ENCODE measurements at regions not wholly inside any gene's neighbourhood (a gene's known extent, or its start where the extent isn't known, plus 50 kb on each side); places are given as distances from the start of the nearest gene placed in this dataset.

GRCh38 chr7:108809356-108809755, 239.7 kb downstream of the DNAJB9 start:
- H3K4me3 ChIP-seq: no peak overlapping the region
- no peaks in the 10 kb centered on the region for H3K4me1 ChIP-seq
- WGBS, 2 donors: 65 to 77% methylated on average over 2 of the region's 2 CpGs

DNA sequence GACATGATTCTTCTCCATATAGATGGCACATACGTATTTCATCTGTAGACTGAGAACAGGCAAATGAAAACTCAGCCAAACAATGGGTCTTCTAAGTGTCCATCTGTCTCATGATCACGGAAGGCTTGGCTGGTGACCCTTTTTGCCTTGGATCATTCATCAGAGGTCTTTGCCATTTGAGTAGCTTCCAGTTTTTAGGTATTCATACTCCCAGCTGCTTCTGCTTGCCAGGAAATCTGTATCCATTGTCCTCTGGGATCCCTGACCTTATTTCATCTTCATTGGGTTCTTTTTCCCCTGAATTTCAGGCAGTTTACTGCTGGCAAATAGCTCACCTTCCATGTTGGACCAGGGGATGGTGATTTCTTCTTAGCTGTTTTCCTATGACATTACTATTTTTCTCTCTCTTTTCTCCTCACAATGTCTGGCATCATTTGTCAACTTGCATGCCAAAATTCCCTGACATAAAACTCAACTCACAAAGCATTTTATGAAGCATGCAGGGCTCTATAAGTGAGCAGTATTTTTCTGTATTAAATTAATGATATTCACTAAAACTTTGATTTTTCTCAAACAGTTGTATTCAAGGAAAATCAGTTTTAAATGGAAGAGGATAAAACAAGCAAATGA, 241.2 kb downstream of the DNAJB9 start:
- Histone ChIP-seq H3K36me3 (no peaks in the 10 kb centered on the region), H3K27me3 (no peaks in the 10 kb centered on the region), H3K9me3 (no peaks in the 10 kb centered on the region), H3K27ac (no peak overlapping the region), H3K4me3 (no peak overlapping the region), H3K4me1 (no peaks in the 10 kb centered on the region)
- no peak for TF ChIP-seq EP300 (IDR thresholded peaks at IDR 0.05)
- 50 to 65% methylated on average over 2 of the region's 2 CpGs for WGBS, 2 donors
- DNase-seq (ENCODE audit: low spot score in 2 of 2): no peak

More at GRCh38 chr7:108809356-108809755, 239.7 kb downstream of the DNAJB9 start:
- Histone ChIP-seq H3K9me3 (no peaks in the 10 kb centered on the region), H3K27ac (no peak overlapping the region), H3K27me3 (no peaks in the 10 kb centered on the region), H3K36me3 (no peaks in the 10 kb centered on the region)
- TF ChIP-seq CTCF (IDR thresholded peaks at IDR 0.05) (no peak), EP300 (IDR thresholded peaks at IDR 0.05) (no peak), POLR2A (IDR thresholded peaks at IDR 0.05) (no peak)
- DNase-seq (ENCODE audit: low spot score in 2 of 2): no peak

- Histone ChIP-seq H3K9me3 (no peaks in the 10 kb centered on the region), H3K4me1 (no peaks in the 10 kb centered on the region), H3K27me3 (no peaks in the 10 kb centered on the region), H3K27ac (no peak overlapping the region), H3K36me3 (no peaks in the 10 kb centered on the region), H3K4me3 (no peak overlapping the region)
- DNase-seq (ENCODE audit: low spot score in 2 of 2): no peak
- WGBS, 2 donors: 78 to 83% methylated on average over 3 of the region's 3 CpGs
- TF ChIP-seq EP300 (IDR thresholded peaks at IDR 0.05) (no peak), CTCF (IDR thresholded peaks at IDR 0.05) (no peak), POLR2A (IDR thresholded peaks at IDR 0.05) (no peak)
Measured at GRCh38 chr7:108813251-108814014, 243.8 kb downstream of the DNAJB9 start.

DNA sequence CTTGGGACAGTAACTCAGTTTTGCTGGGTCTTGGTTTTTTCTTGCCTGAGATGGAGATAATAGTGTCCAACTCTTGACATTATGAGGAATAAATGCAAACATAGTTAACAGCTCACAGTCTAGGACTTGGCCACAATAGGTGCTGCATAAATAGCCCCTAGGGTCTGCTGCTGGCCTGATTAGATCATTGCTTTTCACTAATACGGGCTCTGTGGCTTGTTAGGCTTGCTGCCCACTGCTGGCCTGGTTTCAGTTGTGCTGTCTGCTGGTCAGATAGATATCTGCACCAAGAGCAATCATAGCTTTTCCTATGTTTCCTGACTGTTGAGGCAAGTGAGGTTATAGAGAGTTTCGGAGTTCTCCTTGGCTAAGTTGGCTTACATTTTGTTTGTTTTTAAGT, 246.1 kb downstream of the DNAJB9 start:
- DNase-seq (ENCODE audit: low spot score in 2 of 2): no peak
- no peaks in the 10 kb centered on the region for H3K4me1 ChIP-seq
- no peak overlapping the region for H3K4me3 ChIP-seq
- no peaks in the 10 kb centered on the region for H3K9me3 ChIP-seq
- TF ChIP-seq EP300 (IDR thresholded peaks at IDR 0.05): no peak
- H3K27me3 ChIP-seq: no peaks in the 10 kb centered on the region
- no peaks in the 10 kb centered on the region for H3K36me3 ChIP-seq
- WGBS, 2 donors: 62 to 65% methylated on average over 2 of the region's 2 CpGs
- H3K27ac ChIP-seq: no peak overlapping the region

DNA sequence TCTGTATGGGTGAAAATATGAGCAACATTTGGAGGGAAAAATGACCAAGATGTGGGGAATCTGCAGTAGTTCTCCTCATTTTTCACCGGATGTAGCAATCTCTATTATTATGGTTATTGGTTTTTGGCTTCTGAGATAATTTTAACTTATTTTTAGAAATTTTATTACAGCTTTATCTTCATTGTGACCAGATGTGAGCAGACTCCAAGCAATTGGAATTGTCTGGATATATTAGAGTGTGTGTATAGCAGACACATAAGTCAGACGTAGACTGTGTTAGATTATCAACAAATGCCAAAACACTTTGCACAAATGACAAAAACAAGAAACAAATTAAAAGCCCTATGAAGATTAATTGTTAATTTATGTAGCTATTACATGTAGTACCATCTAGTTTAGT, 249.1 kb downstream of the DNAJB9 start:
- H3K4me3 ChIP-seq: no peak overlapping the region
- no peak for TF ChIP-seq EP300 (IDR thresholded peaks at IDR 0.05)
- TF ChIP-seq POLR2A (IDR thresholded peaks at IDR 0.05): no peak
- TF ChIP-seq CTCF (IDR thresholded peaks at IDR 0.05): no peak
- H3K36me3 ChIP-seq: no peaks in the 10 kb centered on the region
- H3K27ac ChIP-seq: no peak overlapping the region
- no peaks in the 10 kb centered on the region for H3K4me1 ChIP-seq
- no peak for DNase-seq (ENCODE audit: low spot score in 2 of 2)
- WGBS, 2 donors: 67 to 77% methylated on average over 2 of the region's 2 CpGs
- no peaks in the 10 kb centered on the region for H3K27me3 ChIP-seq
- no peaks in the 10 kb centered on the region for H3K9me3 ChIP-seq

DNA sequence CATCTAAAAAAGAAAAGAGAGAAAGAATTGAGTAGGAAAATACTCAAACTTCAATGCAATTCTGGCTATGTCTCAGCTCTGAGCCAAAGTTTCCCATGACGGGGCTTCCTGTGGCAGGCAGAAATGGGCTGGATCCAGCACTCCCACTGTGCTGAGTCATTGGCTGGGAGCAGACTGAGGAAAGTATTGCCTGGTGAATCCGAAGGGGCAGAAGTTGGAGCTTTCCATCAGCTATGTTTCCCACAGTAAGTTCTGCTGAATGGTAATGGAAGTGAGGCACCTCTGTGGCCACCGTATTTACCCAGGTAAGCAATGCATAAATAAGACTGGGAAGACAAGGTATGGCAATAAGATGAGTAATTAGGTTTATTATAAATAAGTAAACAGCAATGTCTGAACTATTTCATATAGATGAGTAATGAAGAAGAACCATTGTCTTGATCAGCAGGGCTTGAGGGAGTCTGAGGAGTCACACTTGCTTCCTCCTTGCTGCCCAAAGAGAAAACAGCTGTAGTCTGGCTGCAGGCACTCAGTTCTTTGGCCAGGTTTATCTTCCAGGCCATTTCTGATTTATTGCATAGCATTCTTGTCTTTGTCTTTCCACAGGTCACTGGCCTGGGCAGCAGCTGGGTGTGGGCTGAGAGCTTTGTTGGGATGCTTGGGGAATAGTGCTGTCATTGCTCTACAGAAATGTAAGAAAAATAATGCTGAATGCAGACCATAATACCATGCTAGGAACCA, 255.3 kb downstream of the DNAJB9 start:
- H3K36me3 ChIP-seq: no peaks in the 10 kb centered on the region
- H3K27ac ChIP-seq: no peak overlapping the region
- TF ChIP-seq CTCF (IDR thresholded peaks at IDR 0.05): no peak
- no peak for TF ChIP-seq POLR2A (IDR thresholded peaks at IDR 0.05)
- TF ChIP-seq EP300 (IDR thresholded peaks at IDR 0.05): no peak
- WGBS, 2 donors: 62 to 73% methylated on average over 3 of the region's 3 CpGs
- DNase-seq (ENCODE audit: low spot score in 2 of 2): no peak
- H3K27me3 ChIP-seq: no peaks in the 10 kb centered on the region
- no peak overlapping the region for H3K4me3 ChIP-seq
- no peaks in the 10 kb centered on the region for H3K4me1 ChIP-seq
- H3K9me3 ChIP-seq: no peaks in the 10 kb centered on the region
